GM12878 (cell line): ENCODE measurements at regions not wholly inside any gene's neighbourhood (a gene's known extent, or its start where the extent isn't known, plus 50 kb on each side); places are given as distances from the start of the nearest gene placed in this dataset.

Source experiments
- ATAC-seq: fragments of 200-7000 bp; cut with Tn5 transposase; 3 replicates; pipeline ENCODE4 v1.9.1; 2020; ENCODE audit warnings: mild to moderate bottlenecking, moderate library complexity
- BruUV-seq: library from RNA; stranded (reverse); fragments of 400-500 nt; replicated peaks from 2 replicates; lab custom pipeline; 2021; lab: Mats Ljungman, UMichigan
- CTCF ChIA-PET: fragments of 300-600 bp; sonication (Branson Sonifier 250); formaldehyde crosslinking; extraction: SDS; loops from one replicate; lab custom pipeline; 2021; ENCODE audit warnings: inconsistent platforms; lab: Yijun Ruan, JAX
- POLR2A ChIA-PET: fragments of 350-600 bp; formaldehyde crosslinking; extraction: SDS; loops from one replicate; lab custom pipeline; 2021; ENCODE audit warnings: inconsistent platforms; lab: Charles Lee
- RAD21 ChIA-PET: fragments of 300-600 bp; sonication (Branson Sonifier 250); formaldehyde crosslinking; loops from one replicate; lab custom pipeline; 2023; ENCODE audit warnings: antibody characterized with exemption; ENCODE audit not compliant: unreplicated experiment; lab: Charles Lee
- SMC1A ChIA-PET: fragments of 300-600 bp; sonication (Branson Sonifier 250); formaldehyde crosslinking; loops from one replicate; lab custom pipeline; 2023; ENCODE audit not compliant: unreplicated experiment, uncharacterized antibody; lab: Charles Lee
- DNase-seq: peaks from one replicate; pipeline ENCODE4 v3.0.0-alpha.2; 2011; ENCODE audit warnings: low read depth, low spot score
- FAIRE-seq: peaks from 3 replicates; lab custom pipeline; 2011; peaks lifted over from hg19 to GRCh38; lab: Jason Lieb, UNC
- H2AFZ ChIP-seq: 2 replicates; pipeline ENCODE4 v1.6.0; 2011; ENCODE audit warnings: low read depth, low read length, control low read depth; ENCODE audit not compliant: control insufficient read depth
- H3K27ac ChIP-seq: 2 replicates; pipeline ENCODE4 v1.5.1; 2011; ENCODE audit warnings: control low read depth; ENCODE audit not compliant: control insufficient read depth, insufficient read depth
- H3K27me3 ChIP-seq, 2 experiments: replicated peaks in 1 of 2; 2 replicates each; pipeline versions ENCODE4 v1.6.0 to v1.6.1; 2011; ENCODE audit warnings: low read length in 1 of 2; ENCODE audit not compliant: control insufficient read depth in 2 of 2, insufficient read depth in 2 of 2
- H3K36me3 ChIP-seq, 2 experiments: 2 replicates each; pipeline ENCODE4 v1.5.1; 2011; ENCODE audit warnings: low read length in 1 of 2; ENCODE audit not compliant: control insufficient read depth in 2 of 2, insufficient read depth in 2 of 2
- H3K4me1 ChIP-seq: 2 replicates; pipeline ENCODE4 v1.6.1; 2011; ENCODE audit warnings: mild to moderate bottlenecking, low read length, moderate library complexity, mixed read lengths; ENCODE audit not compliant: control insufficient read depth, insufficient read depth
- H3K4me2 ChIP-seq: 2 replicates; pipeline ENCODE4 v1.6.0; 2011; ENCODE audit warnings: control low read depth; ENCODE audit not compliant: control insufficient read depth, insufficient read depth
- H3K4me3 ChIP-seq: fragments of 200-600 bp; sonication (generic); 2 replicates; pipeline ENCODE4 v1.5.1; 2016
- H3K79me2 ChIP-seq: 2 replicates; pipeline ENCODE4 v1.6.0; 2011; ENCODE audit warnings: low read length; ENCODE audit not compliant: control insufficient read depth, insufficient read depth
- H3K9ac ChIP-seq: 2 replicates; pipeline ENCODE4 v1.8.0; 2011; ENCODE audit warnings: low read length, control low read depth, mixed read lengths; ENCODE audit not compliant: control insufficient read depth, insufficient read depth
- H3K9me3 ChIP-seq: replicated peaks from 3 replicates; pipeline ENCODE4 v1.5.1; 2011; ENCODE audit warnings: mild to moderate bottlenecking, low read length; ENCODE audit not compliant: control insufficient read depth, insufficient read depth
- H4K20me1 ChIP-seq: 2 replicates; pipeline ENCODE4 v1.6.0; 2011; ENCODE audit not compliant: control insufficient read depth, insufficient read depth
- BCL11A ChIP-seq: IDR thresholded peaks from 2 replicates; pipeline ENCODE4 v1.6.1; 2011; ENCODE audit warnings: low read depth, low read length
- CHD1 ChIP-seq: IDR thresholded peaks from 2 replicates; pipeline ENCODE4 v1.6.1; 2012; ENCODE audit warnings: low read depth, low read length, improper control_type of control experiment
- CREM ChIP-seq: IDR thresholded peaks from 2 replicates; pipeline ENCODE4 v1.6.1; 2014; ENCODE audit warnings: antibody characterized with exemption, low read depth
- GATAD2B ChIP-seq: fragments of 450-650 bp; conservative IDR thresholded peaks from 2 replicates; pipeline ENCODE4 v1.6.1; 2017; ENCODE audit warnings: low read depth, mild to moderate bottlenecking, moderate library complexity
- IKZF1 ChIP-seq: fragments of 450-650 bp; conservative IDR thresholded peaks from 2 replicates; pipeline ENCODE4 v1.6.1; 2017; ENCODE audit warnings: antibody characterized with exemption, mild to moderate bottlenecking
- MTA2 ChIP-seq: fragments of 450-650 bp; IDR thresholded peaks from 2 replicates; pipeline ENCODE4 v1.6.1; 2016; ENCODE audit warnings: low read depth, mild to moderate bottlenecking, moderate library complexity
- PML ChIP-seq: IDR thresholded peaks from 2 replicates; pipeline ENCODE4 v1.6.1; 2012; ENCODE audit warnings: low read length, inconsistent platforms
- RAD21 ChIP-seq: IDR thresholded peaks from 2 replicates; pipeline ENCODE4 v1.6.1; 2011; ENCODE audit warnings: mild to moderate bottlenecking, low read depth, low read length, moderate library complexity; ENCODE audit not compliant: insufficient read depth
- RB1 ChIP-seq: fragments of 450-650 bp; formaldehyde crosslinking; IDR thresholded peaks from 2 replicates; pipeline ENCODE4 v1.6.1; 2017; ENCODE audit warnings: mild to moderate bottlenecking, borderline replicate concordance
- RELB ChIP-seq: fragments of 450-650 bp; IDR thresholded peaks from 2 replicates; pipeline ENCODE4 v1.6.1; 2017; ENCODE audit warnings: low read depth, mild to moderate bottlenecking, moderate library complexity
- SKIL ChIP-seq: fragments of 450-650 bp; IDR thresholded peaks from 2 replicates; pipeline ENCODE4 v1.6.1; 2017; ENCODE audit warnings: mild to moderate bottlenecking, low read depth, inconsistent platforms; ENCODE audit not compliant: poor library complexity, severe bottlenecking
- SUPT20H ChIP-seq: IDR thresholded peaks from 2 replicates; pipeline ENCODE4 v1.6.1; 2011; ENCODE audit warnings: low read depth, mild to moderate bottlenecking, low read length, moderate library complexity, borderline replicate concordance; ENCODE audit not compliant: control insufficient read depth
- TCF3 ChIP-seq: IDR thresholded peaks from 2 replicates; pipeline ENCODE4 v1.6.1; 2012; ENCODE audit warnings: low read depth, mild to moderate bottlenecking, low read length, borderline replicate concordance; ENCODE audit not compliant: insufficient read depth
- USF2 ChIP-seq: IDR thresholded peaks from 2 replicates; pipeline ENCODE4 v1.6.1; 2011; ENCODE audit warnings: low read depth, low read length, improper control_type of control experiment, borderline replicate concordance
- YBX1 ChIP-seq: fragments of 450-650 bp; IDR thresholded peaks from 2 replicates; pipeline ENCODE4 v1.6.1; 2016; ENCODE audit warnings: antibody characterized with exemption
- ZBTB40 ChIP-seq: fragments of 450-650 bp; IDR thresholded peaks from 2 replicates; pipeline ENCODE4 v1.6.1; 2016; ENCODE audit warnings: mild to moderate bottlenecking, moderate library complexity, borderline replicate concordance
- ZNF24 ChIP-seq: fragments of 450-650 bp; IDR thresholded peaks from 2 replicates; pipeline ENCODE4 v1.6.1; 2017; ENCODE audit warnings: antibody characterized with exemption, mild to moderate bottlenecking
- WGBS: methylation state at CpG from one replicate; pipeline ENCODE4 v1.1.6; 2016; ENCODE audit warnings: low lambda C conversion rate; ENCODE audit not compliant: insufficient replicate concordance, insufficient coverage; ENCODE audit errors: missing lambda C conversion rate; 5-methylcytosine and 5-hydroxymethylcytosine counted together
- in situ Hi-C: fragments of 300-500 bp; cut with MboI; formaldehyde crosslinking; loops from 9 replicates; pipeline ENCODE4 v1.14.3; 2018; ENCODE audit warnings: mixed read lengths
- intact Hi-C: fragments of 100-400 bp; cut with micrococcal nuclease; formaldehyde crosslinking; loops from one replicate; pipeline ENCODE4 v1.14.2; 2022; ENCODE audit not compliant: unreplicated experiment

GRCh38 chr4:171710743-171711142 lies 102.5 kb upstream of the GALNTL6 start:
- POLR2A ChIA-PET, result no interaction called here
- in situ Hi-C loops, result no loop called here
- CTCF ChIA-PET, result no interaction called here
- RAD21 ChIA-PET, result interaction anchor here (0.5 kb wide), 1 partner anchor 181 kb away, joined by 3 read pairs; no protein-coding TSS in a partner anchor
- H3K4me3 ChIP-seq, result no peak overlapping the region
- H3K27ac ChIP-seq, result no peak overlapping the region
- SMC1A ChIA-PET, result interaction anchor here (1.0 kb wide), 1 partner anchor 9 kb away, joined by 3 read pairs; no protein-coding TSS in a partner anchor
- no peaks in the 10 kb centered on the region for H3K27me3 ChIP-seq
- intact Hi-C loops, result no loop called here
- DNase-seq, result no peak
- no peaks in the 10 kb centered on the region; the same call in 2 of the 3 replicates for H3K9me3 ChIP-seq
- H2AFZ ChIP-seq, result no peak overlapping the region
- no peak overlapping the region for H3K9ac ChIP-seq
- no peak overlapping the region for H3K4me2 ChIP-seq
- no TSS peak for BruUV-seq
- ATAC-seq, result no peak
- no peak for TF ChIP-seq SKIL
- no peak for TF ChIP-seq ZNF24
- no peak for TF ChIP-seq MTA2
- TF ChIP-seq BCL11A, result no peak
- TF ChIP-seq RAD21, result no peak
- TF ChIP-seq SUPT20H, result no peak
- no peak for TF ChIP-seq USF2
- no peak for TF ChIP-seq CREM
- no peak for TF ChIP-seq CHD1
- no peak for TF ChIP-seq TCF3
- no peak for TF ChIP-seq GATAD2B
- no peak for TF ChIP-seq RELB
- TF ChIP-seq YBX1, result no peak
- TF ChIP-seq PML, result no peak
- no peak for TF ChIP-seq IKZF1
- no peak for TF ChIP-seq ZBTB40
- TF ChIP-seq RB1, result no peak
- no peaks in the 10 kb centered on the region for H4K20me1 ChIP-seq
- H3K79me2 ChIP-seq, result no peaks in the 10 kb centered on the region
- 94% methylated on average over 1 of the region's 1 CpG for WGBS
- H3K4me1 ChIP-seq, result no peaks in the 10 kb centered on the region
- no peaks in the 10 kb centered on the region for H3K36me3 ChIP-seq
- no peak for FAIRE-seq
